Activated CD4-positive, alpha-beta T cell treated with anti-CD3 and anti-CD28 coated beads, Interleukin-2, amount 50 U/mL, for 4 hours (primary cell): ENCODE measurements at regions not wholly inside any gene's neighbourhood (a gene's known extent, or its start where the extent isn't known, plus 50 kb on each side); places are given as distances from the start of the nearest gene placed in this dataset.
"Not testable (repeated sequence)": the region's sequence is repeated elsewhere in the genome, so short reads cannot be mapped to it uniquely, and the experiment has no call there.

ENCODE experiments used
- DNase-seq, 2 experiments: peaks; one replicate each; pipeline ENCODE4 v3.0.0-alpha.2; 2020

- DNase-seq: no peak
Observed at GRCh38 chr1:222020553-222020952, 278.7 kb upstream of the DUSP10 start.

GRCh38 chr1:222019029-222019428 lies 277.1 kb upstream of the DUSP10 start:
- DNase-seq: no peak

DNA sequence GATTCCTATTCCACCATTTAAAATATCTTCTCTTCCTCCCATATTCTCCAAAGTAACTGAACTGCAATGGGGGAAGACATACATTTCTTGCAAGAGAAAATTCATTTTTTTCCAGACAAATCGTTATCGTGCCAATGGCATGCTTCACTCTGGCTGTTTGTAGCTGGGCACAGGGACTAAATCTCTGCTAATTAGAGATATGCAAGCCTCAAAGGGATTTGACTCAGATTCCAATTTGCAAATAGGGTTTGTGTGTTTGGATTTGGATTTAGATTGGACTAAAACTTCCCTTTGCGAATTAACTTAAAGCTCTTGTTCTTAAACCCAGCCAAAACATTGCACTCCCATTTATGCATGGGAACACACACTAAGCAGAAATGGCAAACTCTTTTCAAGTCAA lies 276.2 kb upstream of the DUSP10 start:
- no peak for DNase-seq

- no peak for DNase-seq
Observed at GRCh38 chr1:222015686-222016085, 273.8 kb upstream of the DUSP10 start.

DNA sequence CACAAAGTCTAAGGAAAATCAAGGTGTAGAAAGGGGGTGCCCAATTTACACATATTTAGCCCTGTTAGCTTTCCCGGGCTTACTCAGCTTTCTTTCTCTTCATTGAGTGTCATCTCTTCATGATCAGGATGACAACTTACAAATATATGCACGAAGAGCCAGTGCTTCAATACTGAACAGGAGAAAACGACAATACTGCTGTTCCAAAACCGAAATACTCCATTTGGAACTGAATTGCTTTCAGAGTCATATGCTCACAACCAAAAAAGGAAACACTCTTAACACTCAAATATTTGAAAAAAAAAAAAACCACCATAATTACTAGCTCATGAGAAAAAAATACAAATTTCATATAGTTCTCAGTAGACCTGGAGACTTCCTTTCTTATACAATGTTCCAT lies 272.1 kb upstream of the DUSP10 start:
- no peak for DNase-seq

- no peak for DNase-seq
Observed at GRCh38 chr1:222012816-222013215, 270.9 kb upstream of the DUSP10 start.

DNA sequence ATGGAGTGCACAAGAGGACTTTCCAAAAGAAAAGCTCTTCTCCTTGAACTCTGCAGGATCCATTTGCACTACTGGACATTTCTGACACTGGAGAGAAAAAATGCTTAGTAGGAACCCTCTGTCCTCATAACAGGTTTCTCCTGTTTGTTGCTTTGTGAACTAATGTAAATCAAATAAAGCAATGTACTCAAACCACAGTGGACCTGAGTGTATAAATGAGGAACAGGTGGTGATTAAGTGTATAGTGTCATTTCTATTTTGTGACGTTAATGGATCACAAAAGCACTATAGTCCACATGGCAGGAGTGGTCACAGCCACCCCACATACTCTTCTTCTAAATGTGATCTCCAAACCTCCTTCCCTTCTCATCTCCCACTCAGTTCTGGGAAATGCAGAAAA lies 268.4 kb upstream of the DUSP10 start:
- no peak for DNase-seq

DNA sequence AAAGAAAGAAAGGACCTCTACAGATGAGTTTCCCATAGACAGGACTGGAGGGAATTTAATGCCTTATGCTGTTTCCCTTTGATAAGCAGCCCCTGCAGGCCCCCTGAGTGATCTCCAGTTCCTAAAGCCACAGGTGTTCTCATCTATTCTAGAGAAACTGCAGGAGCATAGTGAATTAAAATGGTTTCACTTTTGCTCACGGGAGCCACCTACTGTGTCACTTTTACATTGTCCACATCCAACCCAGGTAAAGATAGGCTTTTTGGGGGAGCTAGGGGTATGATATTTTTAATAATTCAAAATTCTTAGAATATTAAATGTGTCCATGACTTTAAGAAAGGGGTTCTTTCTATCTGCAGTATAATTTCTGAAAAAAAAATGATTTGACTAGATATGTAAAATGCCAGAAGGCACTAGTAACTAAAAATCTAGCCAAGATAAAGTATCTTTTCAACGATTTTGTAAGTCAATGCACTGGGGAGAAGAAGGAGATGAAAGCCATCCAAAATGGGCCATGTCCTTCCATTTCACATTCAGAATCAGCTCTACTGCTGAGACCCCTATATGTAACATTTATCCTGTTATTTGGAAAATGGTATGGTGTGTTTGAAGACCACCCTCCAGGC lies 267.3 kb upstream of the DUSP10 start:
- peak; percentile 2 to 8 for DNase-seq

DNA sequence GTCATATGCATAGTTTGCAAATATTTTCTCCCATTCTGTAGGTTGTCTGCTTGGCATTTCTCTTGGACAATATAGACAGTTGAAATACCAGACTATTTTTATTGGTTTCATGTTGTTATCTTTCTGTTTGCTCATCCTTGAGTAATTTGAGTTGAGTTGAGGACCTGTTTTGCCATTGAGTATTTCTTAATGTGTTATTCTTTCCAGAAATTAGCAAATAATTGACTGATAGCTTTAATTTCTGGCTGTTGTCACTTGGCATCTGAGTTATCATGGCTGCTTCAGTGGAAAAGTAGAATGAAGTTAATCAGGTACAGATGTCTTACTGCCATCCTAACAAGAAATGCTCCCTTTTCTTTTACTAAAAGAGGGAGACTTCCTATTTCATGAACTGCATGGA lies 264.8 kb upstream of the DUSP10 start:
- DNase-seq: no peak

- no peak for DNase-seq
Observed at GRCh38 chr1:222004784-222005183, 262.9 kb upstream of the DUSP10 start.

DNA sequence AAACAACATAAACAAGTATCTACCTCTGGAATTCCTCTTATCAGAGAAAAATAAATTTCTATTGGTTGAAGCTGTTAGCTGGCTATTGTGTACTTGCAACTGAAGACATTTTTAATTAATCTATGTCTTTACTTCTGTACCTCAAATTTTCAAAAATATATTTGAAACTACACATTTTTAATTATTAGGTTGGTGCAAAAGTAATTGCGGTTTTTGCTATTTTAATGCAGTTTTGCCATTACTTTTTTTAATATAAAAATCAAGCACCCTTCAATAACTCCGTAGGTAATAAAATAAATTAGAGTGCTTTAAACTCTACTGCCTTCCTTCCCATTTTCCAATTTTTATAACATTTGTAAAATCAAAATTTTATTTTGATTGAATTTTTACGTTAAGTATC lies 262.1 kb upstream of the DUSP10 start:
- no peak for DNase-seq

DNA sequence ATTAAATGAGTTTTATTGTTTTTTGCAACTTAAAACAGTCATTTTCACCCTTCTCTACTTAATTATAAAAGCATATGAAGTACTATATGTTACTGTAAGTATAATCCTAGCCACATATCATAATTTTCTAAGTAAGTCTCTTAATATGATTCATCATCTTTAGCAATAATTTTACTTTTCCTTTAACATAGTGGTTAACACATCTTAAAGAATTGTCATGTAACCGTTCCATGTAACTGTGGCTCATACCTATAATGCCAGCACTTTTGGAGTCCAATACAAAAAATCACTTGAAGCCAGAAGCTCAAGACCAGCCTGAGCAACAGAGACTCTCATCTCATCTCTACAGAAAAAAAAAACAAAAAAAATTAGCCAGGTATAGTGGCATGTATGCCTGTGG lies 260.6 kb upstream of the DUSP10 start:
- no peak for DNase-seq

DNA sequence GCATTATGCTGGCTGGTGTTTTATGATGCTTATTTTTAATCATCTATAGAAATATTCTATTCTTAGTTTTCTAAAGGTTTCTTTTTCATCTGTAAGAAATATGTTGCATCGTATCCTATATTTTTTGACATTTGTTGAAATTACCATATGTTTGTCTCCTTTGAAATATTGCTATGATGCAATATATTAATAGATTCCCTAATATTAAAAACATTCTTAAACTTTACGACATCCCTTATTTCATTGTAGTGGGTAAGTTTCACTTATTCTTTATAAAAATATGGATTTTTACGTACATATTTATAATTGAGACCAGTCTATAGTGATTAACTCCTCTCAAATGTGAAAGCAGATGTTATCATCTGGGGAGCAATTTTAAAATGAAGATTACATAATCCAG lies 258.2 kb upstream of the DUSP10 start:
- DNase-seq: no peak

DNA sequence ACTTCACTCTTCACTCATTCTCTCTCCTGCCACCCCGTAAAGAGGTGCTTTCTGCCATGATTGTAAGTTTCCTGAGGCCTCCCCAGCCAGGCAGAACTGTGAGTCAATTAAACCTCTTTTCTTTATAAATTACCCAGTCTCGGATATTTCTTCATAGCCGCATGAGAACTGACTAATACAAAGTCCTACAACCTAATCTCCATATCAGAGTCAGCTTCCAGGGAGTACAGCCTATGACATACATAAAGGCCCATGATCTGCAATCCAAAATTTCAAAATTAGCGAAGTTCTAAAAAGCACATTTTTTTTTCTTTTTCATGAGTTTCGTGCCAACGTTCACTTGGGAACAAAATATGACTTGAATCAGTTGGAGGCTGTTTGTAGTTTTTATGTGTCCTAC lies 256.9 kb upstream of the DUSP10 start:
- no peak for DNase-seq

- no peak for DNase-seq
Observed at GRCh38 chr1:221998186-221998612, 256.3 kb upstream of the DUSP10 start.

DNA sequence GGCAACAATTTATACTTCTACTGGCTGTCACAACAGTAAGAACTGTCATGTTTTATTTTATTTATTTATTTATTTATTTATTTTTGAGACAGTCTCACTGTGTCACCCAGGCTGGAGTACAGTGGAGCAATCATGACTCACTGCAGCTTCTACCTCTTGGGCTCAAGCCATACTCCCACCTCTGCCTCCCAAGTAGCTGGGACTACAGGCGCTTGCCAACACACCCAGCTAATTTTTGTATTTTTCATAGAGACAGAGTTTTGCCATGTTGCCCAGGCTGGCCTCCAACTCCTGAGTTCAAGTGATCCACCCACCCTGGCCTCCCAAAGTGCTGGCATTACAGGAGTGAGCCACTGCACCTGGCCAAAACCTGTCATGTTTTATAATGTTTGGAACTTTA lies 255.1 kb upstream of the DUSP10 start:
- DNase-seq: not testable (repeated sequence)

DNA sequence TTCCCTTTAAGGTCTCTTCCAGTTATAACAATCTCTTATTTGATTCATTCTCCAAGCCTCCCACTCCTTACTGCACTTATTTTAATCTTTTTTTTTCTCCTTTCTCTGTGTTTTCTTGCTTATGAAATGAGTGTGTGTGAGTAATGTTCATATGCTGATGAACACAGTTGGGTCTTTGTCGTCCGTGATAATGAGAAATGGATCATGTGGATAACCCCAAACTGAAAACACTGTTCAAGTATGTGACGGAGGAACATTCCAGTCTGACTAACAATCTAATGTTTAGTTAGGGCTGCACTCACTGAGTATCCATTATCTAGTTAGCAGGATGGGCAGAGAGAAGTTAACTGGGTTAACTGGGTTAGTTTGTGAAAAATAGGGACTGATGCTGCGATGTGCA lies 253.1 kb upstream of the DUSP10 start:
- no peak for DNase-seq

- no peak for DNase-seq
Observed at GRCh38 chr1:221994274-221994698, 252.4 kb upstream of the DUSP10 start.

GRCh38 chr1:221993444-221993948 lies 251.6 kb upstream of the DUSP10 start:
- DNase-seq: no peak

GRCh38 chr1:221992427-221992826 lies 250.5 kb upstream of the DUSP10 start:
- DNase-seq: no peak

DNA sequence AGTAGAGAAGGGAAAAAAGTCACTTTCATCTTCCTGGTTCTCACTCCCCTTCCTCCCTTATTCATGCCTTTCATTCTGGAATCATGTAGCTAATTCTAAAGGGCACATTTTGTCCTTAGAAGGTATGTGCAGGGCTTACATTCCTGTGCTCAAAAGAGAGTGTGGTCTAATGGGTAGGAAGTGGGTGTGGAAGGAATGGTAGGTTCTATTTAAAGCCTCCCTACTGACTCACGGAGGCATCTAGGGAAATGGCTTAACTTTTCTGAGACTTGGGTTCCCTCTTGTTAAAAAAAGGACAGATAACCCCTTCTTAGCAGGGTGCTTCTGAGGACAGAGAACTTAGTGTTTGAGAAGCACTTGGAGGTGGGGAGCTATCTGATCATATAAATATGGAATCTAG lies 249.3 kb upstream of the DUSP10 start:
- no peak for DNase-seq

DNA sequence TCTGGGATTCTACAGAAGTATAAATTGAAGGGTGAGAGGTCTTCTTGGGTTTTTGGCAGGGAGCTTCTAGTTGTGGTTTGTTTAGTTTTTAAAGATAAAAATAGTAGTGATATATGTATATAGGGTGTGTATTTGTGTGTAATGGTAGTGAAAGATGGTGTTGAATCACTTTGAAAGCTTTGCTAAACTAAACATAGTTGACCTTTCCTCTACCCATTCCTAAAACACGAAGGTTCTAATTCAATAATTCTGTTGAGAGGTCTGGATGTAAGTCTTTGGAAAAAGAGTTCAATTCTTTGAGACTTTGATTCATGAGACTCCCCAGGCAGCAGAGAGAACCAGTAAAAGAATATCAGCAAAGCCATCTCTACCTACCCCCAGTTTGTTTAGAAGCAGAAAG lies 247.9 kb upstream of the DUSP10 start:
- DNase-seq: no peak

GRCh38 chr1:221988829-221989228 lies 246.9 kb upstream of the DUSP10 start:
- DNase-seq: no peak

DNA sequence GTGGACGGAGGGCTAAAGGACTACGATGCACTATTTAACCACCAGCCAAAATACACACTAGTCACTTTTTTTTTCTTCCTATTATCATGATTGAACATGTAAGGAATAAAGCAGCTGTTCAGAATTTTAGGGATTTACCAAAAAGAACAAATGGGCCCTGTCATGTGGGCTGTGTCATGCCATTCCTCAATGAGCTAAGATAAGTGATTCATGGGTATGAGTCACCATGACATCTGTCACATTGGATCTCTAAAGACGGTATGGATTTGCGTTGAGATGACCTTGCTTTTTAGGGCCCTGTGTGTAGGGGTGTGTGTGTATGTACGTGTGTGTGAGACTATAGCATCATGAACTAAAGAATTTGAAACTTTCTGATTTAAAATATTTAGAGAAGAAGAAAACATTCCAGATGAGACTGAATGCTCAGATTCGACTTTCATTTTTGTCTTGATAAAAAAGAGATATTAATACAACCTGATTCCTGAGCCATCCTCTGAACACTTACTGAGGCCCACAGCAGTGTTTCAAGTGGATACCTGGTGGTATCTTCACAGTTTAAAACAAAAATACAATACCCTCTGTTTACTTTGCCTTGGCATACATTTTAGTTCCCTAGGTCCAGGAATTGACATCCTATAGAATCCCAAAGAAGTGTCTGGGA lies 246.1 kb upstream of the DUSP10 start:
- no peak for DNase-seq

GRCh38 chr1:221983444-221983843 lies 241.6 kb upstream of the DUSP10 start:
- DNase-seq: no peak
